ENCODE measurements at regions not wholly inside any gene's neighbourhood (a gene's known extent, or its start where the extent isn't known, plus 50 kb on each side); places are given as distances from the start of the nearest gene placed in this dataset.

GRCh38 chr15:98321896-98322295, 326.4 kb upstream of the IGF1R start:
- TF ChIP-seq SIN3A (IDR thresholded peaks at IDR 0.05; ENCODE audit: borderline replicate concordance, insufficient read depth, low read length) (no peak), FOXP2 (optimal IDR thresholded peaks at IDR 0.05; ENCODE audit: borderline replicate concordance, extremely low read depth, extremely low read length, insufficient read depth) (no peak), TAF1 (IDR thresholded peaks at IDR 0.05; ENCODE audit: borderline replicate concordance, insufficient read depth, low read length) (no peak), POLR2AphosphoS5 (IDR thresholded peaks at IDR 0.05; ENCODE audit: low read depth, low read length) (no peak), REST (IDR thresholded peaks at IDR 0.05; ENCODE audit: insufficient read depth in 1 of 2, low read depth in 2 of 2, low read length in 2 of 2) (no peak)

GRCh38 chr15:98322581-98322980, 325.8 kb upstream of the IGF1R start:
- no peak for TF ChIP-seq FOXP2 (optimal IDR thresholded peaks at IDR 0.05; ENCODE audit: borderline replicate concordance, extremely low read depth, extremely low read length, insufficient read depth)
- no peak for TF ChIP-seq SIN3A (IDR thresholded peaks at IDR 0.05; ENCODE audit: borderline replicate concordance, insufficient read depth, low read length)
- TF ChIP-seq TAF1 (IDR thresholded peaks at IDR 0.05; ENCODE audit: borderline replicate concordance, insufficient read depth, low read length) = no peak
- TF ChIP-seq REST (IDR thresholded peaks at IDR 0.05; ENCODE audit: insufficient read depth in 1 of 2, low read depth in 2 of 2, low read length in 2 of 2) = no peak
- no peak for TF ChIP-seq POLR2AphosphoS5 (IDR thresholded peaks at IDR 0.05; ENCODE audit: low read depth, low read length)

- TF ChIP-seq TAF1 (IDR thresholded peaks at IDR 0.05; ENCODE audit: borderline replicate concordance, insufficient read depth, low read length) = no peak
- TF ChIP-seq REST (IDR thresholded peaks at IDR 0.05; ENCODE audit: insufficient read depth in 1 of 2, low read depth in 2 of 2, low read length in 2 of 2) = no peak
- TF ChIP-seq FOXP2 (optimal IDR thresholded peaks at IDR 0.05; ENCODE audit: borderline replicate concordance, extremely low read depth, extremely low read length, insufficient read depth) = no peak
- no peak for TF ChIP-seq POLR2AphosphoS5 (IDR thresholded peaks at IDR 0.05; ENCODE audit: low read depth, low read length)
- no peak for TF ChIP-seq SIN3A (IDR thresholded peaks at IDR 0.05; ENCODE audit: borderline replicate concordance, insufficient read depth, low read length)
Observed at GRCh38 chr15:98324341-98324970, 323.9 kb upstream of the IGF1R start.

- TF ChIP-seq REST (IDR thresholded peaks at IDR 0.05; ENCODE audit: insufficient read depth in 1 of 2, low read depth in 2 of 2, low read length in 2 of 2) = no peak
- no peak for TF ChIP-seq FOXP2 (optimal IDR thresholded peaks at IDR 0.05; ENCODE audit: borderline replicate concordance, extremely low read depth, extremely low read length, insufficient read depth)
- no peak for TF ChIP-seq POLR2AphosphoS5 (IDR thresholded peaks at IDR 0.05; ENCODE audit: low read depth, low read length)
- no peak for TF ChIP-seq TAF1 (IDR thresholded peaks at IDR 0.05; ENCODE audit: borderline replicate concordance, insufficient read depth, low read length)
- no peak for TF ChIP-seq SIN3A (IDR thresholded peaks at IDR 0.05; ENCODE audit: borderline replicate concordance, insufficient read depth, low read length)
Observed at GRCh38 chr15:98326804-98327203, 321.5 kb upstream of the IGF1R start.

All from PFSK-1 (cell line).